GM21390 (cell line): ENCODE measurements at regions not wholly inside any gene's neighbourhood (a gene's known extent, or its start where the extent isn't known, plus 50 kb on each side); places are given as distances from the start of the nearest gene placed in this dataset.

Experiments used
- ATAC-seq: cut with Tn5 transposase; IDR thresholded peaks from one replicate; pipeline ENCODE4 v1.9.1; 2021; ENCODE audit not compliant: unreplicated experiment

GRCh38 chr2:220090050-220090449 lies 462.6 kb downstream of the SLC4A3 start:
- ATAC-seq, result no peak

GRCh38 chr2:220096406-220096805 lies 469.0 kb downstream of the SLC4A3 start:
- no peak for ATAC-seq

- ATAC-seq, result no peak
Measured at GRCh38 chr2:220101980-220102379, 474.6 kb downstream of the SLC4A3 start.

- no peak for ATAC-seq
Measured at GRCh38 chr2:220103596-220103995, 476.2 kb downstream of the SLC4A3 start.

GRCh38 chr2:220104871-220105351 lies 477.5 kb downstream of the SLC4A3 start:
- ATAC-seq, result no peak

GRCh38 chr2:220106065-220106464 lies 478.6 kb downstream of the SLC4A3 start:
- ATAC-seq, result no peak

- ATAC-seq, result no peak
Measured at GRCh38 chr2:220107380-220107791, 480.0 kb downstream of the SLC4A3 start.

- ATAC-seq, result no peak
Measured at GRCh38 chr2:220114443-220114842, 487.0 kb downstream of the SLC4A3 start.

- ATAC-seq, result no peak
Measured at GRCh38 chr2:220117025-220117424, 489.6 kb downstream of the SLC4A3 start.

GRCh38 chr2:220120041-220120440 lies 492.6 kb downstream of the SLC4A3 start:
- ATAC-seq, result no peak

- no peak for ATAC-seq
Measured at GRCh38 chr2:220123751-220124150, 496.3 kb downstream of the SLC4A3 start.

GRCh38 chr2:220125551-220125950 lies 498.1 kb downstream of the SLC4A3 start:
- no peak for ATAC-seq

- no peak for ATAC-seq
Measured at GRCh38 chr2:220127311-220127710, 499.9 kb downstream of the SLC4A3 start.

GRCh38 chr2:220127876-220128275 lies 500.4 kb downstream of the SLC4A3 start:
- ATAC-seq, result no peak

GRCh38 chr2:220129391-220129790 lies 502.0 kb downstream of the SLC4A3 start:
- ATAC-seq, result no peak

- no peak for ATAC-seq
Measured at GRCh38 chr2:220134756-220135534, 507.5 kb downstream of the SLC4A3 start.

GRCh38 chr2:220143336-220143735 lies 515.9 kb downstream of the SLC4A3 start:
- ATAC-seq, result no peak

GRCh38 chr2:220144411-220144810 lies 517.0 kb downstream of the SLC4A3 start:
- no peak for ATAC-seq

- no peak for ATAC-seq
Measured at GRCh38 chr2:220147161-220148038, 520.0 kb downstream of the SLC4A3 start.

GRCh38 chr2:220148471-220149248 lies 521.2 kb downstream of the SLC4A3 start:
- ATAC-seq, result no peak

- ATAC-seq, result no peak
Measured at GRCh38 chr2:220151341-220151740, 523.9 kb downstream of the SLC4A3 start.
